Uterus (tissue), 2 donors: ENCODE measurements at regions not wholly inside any gene's neighbourhood (a gene's known extent, or its start where the extent isn't known, plus 50 kb on each side); places are given as distances from the start of the nearest gene placed in this dataset.

ENCODE experiments used
- POLR2A ChIP-seq, 2 donors: fragments of 450-650 bp; IDR thresholded peaks; one replicate each; pipeline ENCODE4 v1.6.1; 2016; ENCODE audit warnings: antibody characterized with exemption in 2 of 2, mild to moderate bottlenecking in 1 of 2, moderate library complexity in 1 of 2
- TF ChIP-seq, protein P1 (sequence below), 4 experiments: fragments of 200-600 bp in 2 of 4; fragments of 450-650 bp in 2 of 4; sonication (generic) in 2 of 4; IDR thresholded peaks; one replicate each; pipeline ENCODE4 v1.5.1; 2016 to 2019; ENCODE audit warnings: antibody characterized with exemption in 4 of 4, mild to moderate bottlenecking in 2 of 4, moderate library complexity in 1 of 4

DNA sequence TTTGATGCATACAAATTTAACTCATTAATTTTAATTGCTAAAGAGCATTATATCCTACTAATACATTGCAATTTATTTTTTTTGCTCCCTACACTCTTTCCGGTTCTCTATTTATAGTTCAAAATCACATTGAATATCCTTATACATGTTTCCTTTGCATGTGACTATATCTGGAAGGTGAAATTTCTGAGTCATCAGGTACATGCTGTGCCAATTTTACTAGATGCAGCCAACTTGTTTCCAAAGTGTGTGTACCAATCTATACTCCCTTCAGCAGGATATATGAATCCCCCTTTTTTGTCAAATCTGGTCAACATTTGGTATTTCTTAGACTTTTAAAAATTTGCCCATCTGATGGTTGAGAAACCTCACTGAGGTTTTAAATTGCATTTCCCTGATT lies 602.9 kb upstream of the CAMK1G start:
- no peak for TF ChIP-seq POLR2A (IDR thresholded peaks at IDR 0.05)
- TF ChIP-seq, protein P1, sequence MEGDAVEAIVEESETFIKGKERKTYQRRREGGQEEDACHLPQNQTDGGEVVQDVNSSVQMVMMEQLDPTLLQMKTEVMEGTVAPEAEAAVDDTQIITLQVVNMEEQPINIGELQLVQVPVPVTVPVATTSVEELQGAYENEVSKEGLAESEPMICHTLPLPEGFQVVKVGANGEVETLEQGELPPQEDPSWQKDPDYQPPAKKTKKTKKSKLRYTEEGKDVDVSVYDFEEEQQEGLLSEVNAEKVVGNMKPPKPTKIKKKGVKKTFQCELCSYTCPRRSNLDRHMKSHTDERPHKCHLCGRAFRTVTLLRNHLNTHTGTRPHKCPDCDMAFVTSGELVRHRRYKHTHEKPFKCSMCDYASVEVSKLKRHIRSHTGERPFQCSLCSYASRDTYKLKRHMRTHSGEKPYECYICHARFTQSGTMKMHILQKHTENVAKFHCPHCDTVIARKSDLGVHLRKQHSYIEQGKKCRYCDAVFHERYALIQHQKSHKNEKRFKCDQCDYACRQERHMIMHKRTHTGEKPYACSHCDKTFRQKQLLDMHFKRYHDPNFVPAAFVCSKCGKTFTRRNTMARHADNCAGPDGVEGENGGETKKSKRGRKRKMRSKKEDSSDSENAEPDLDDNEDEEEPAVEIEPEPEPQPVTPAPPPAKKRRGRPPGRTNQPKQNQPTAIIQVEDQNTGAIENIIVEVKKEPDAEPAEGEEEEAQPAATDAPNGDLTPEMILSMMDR (IDR thresholded peaks at IDR 0.05) = no peak
